Keratinocyte (primary cell): ENCODE measurements at regions not wholly inside any gene's neighbourhood (a gene's known extent, or its start where the extent isn't known, plus 50 kb on each side); places are given as distances from the start of the nearest gene placed in this dataset.

ENCODE experiments used
- CTCF ChIP-seq, 3 experiments: IDR thresholded peaks in 1 of 3; conservative IDR thresholded peaks in 1 of 3; optimal IDR thresholded peaks in 1 of 3; 2 replicates in 2 of 3; 3 replicates in 1 of 3; pipeline versions ENCODE3 to v1.5.1; 2011; ENCODE audit warnings: low read length in 3 of 3, mild to moderate bottlenecking in 3 of 3, moderate library complexity in 2 of 3, control low read depth in 1 of 3, inconsistent platforms in 1 of 3; ENCODE audit not compliant: insufficient read depth in 2 of 3; ENCODE audit errors: extremely low read depth in 1 of 3
- EZH2 ChIP-seq: IDR thresholded peaks from one replicate; pipeline ENCODE4 v1.6.1; 2012; ENCODE audit warnings: inconsistent platforms, mild to moderate bottlenecking, low read length, moderate library complexity

- TF ChIP-seq CTCF (optimal IDR thresholded peaks at IDR 0.05 in 1 of 3, IDR thresholded peaks at IDR 0.05 in 1 of 3, conservative IDR thresholded peaks at IDR 0.05 in 1 of 3; ENCODE audit: extremely low read depth in 1 of 3, insufficient read depth in 2 of 3, low read length in 3 of 3) (no peak), EZH2 (no peak)
Measured at GRCh38 chr10:94173594-94173993, 179.9 kb downstream of the PLCE1 start.
